Lung (tissue), 11 donors: ENCODE measurements at regions not wholly inside any gene's neighbourhood (a gene's known extent, or its start where the extent isn't known, plus 50 kb on each side); places are given as distances from the start of the nearest gene placed in this dataset.
A peak's percentile ranks its signal among the peaks of the same experiment; 100 is the strongest.

Experiments used
- ATAC-seq: fragments of 200-7000 bp; cut with Tn5 transposase; one replicate; pipeline ENCODE4 v1.9.1; 2020; ENCODE audit warnings: moderate number of reproducible peaks; ENCODE audit not compliant: insufficient read depth, low FRiP score
- DNase-seq, 3 donors: peaks; one replicate each; pipeline ENCODE4 v3.0.0-alpha.2; 2013 to 2017
- H3K27ac ChIP-seq, 2 donors: one replicate each; pipeline ENCODE4 v1.5.1; 2013; ENCODE audit warnings: mild to moderate bottlenecking in 2 of 2, moderate library complexity in 2 of 2, control low read depth in 1 of 2, inconsistent platforms in 1 of 2, low read depth in 1 of 2, low read length in 1 of 2
- H3K27me3 ChIP-seq, 3 donors: one replicate each; pipeline ENCODE4 v1.5.1; 2013; ENCODE audit warnings: low read length in 2 of 3; ENCODE audit not compliant: control insufficient read depth in 3 of 3, insufficient read depth in 3 of 3
- H3K36me3 ChIP-seq, 4 donors: one replicate each; pipeline ENCODE4 v1.5.1; 2013; ENCODE audit warnings: low read length in 4 of 4, mild to moderate bottlenecking in 1 of 4, moderate library complexity in 1 of 4; ENCODE audit not compliant: control insufficient read depth in 4 of 4, insufficient read depth in 4 of 4
- H3K4me1 ChIP-seq, 5 donors: one replicate each; pipeline ENCODE4 v1.5.1; 2013; ENCODE audit warnings: low read length in 5 of 5, mild to moderate bottlenecking in 2 of 5, moderate library complexity in 1 of 5; ENCODE audit not compliant: control insufficient read depth in 5 of 5, insufficient read depth in 5 of 5
- H3K4me3 ChIP-seq: one replicate; pipeline ENCODE4 v1.5.1; 2013; ENCODE audit warnings: mild to moderate bottlenecking, control low read depth, moderate library complexity
- H3K9ac ChIP-seq, 2 donors: one replicate each; pipeline ENCODE4 v1.5.1; 2013; ENCODE audit warnings: low read length in 2 of 2, control low read depth in 1 of 2; ENCODE audit not compliant: insufficient read depth in 1 of 2
- H3K9me3 ChIP-seq, 4 donors: one replicate each; pipeline ENCODE4 v1.5.1; 2013; ENCODE audit warnings: low read length in 3 of 4, mild to moderate bottlenecking in 1 of 4, moderate library complexity in 1 of 4; ENCODE audit not compliant: control insufficient read depth in 4 of 4, insufficient read depth in 3 of 4
- WGBS, 2 donors: extraction: QIAGEN DNeasy Blood & Tissue Kit; methylation state at CpG; one replicate each; pipeline ENCODE4 v1.1.7; 2013; 5-methylcytosine and 5-hydroxymethylcytosine counted together
- TF ChIP-seq, protein P1 (sequence below): IDR thresholded peaks from 2 replicates; pipeline ENCODE4 v1.5.1; 2012; ENCODE audit warnings: mild to moderate bottlenecking; ENCODE audit errors: control extremely low read depth, extremely low read depth
- donor health status: control.
- donor health status: control.
- donor health status: Bipolar disorder and iron deficiency.
- donor health status: healthy.
- donor health status: DM: yes; HTN: yes; CAD: no.

DNA sequence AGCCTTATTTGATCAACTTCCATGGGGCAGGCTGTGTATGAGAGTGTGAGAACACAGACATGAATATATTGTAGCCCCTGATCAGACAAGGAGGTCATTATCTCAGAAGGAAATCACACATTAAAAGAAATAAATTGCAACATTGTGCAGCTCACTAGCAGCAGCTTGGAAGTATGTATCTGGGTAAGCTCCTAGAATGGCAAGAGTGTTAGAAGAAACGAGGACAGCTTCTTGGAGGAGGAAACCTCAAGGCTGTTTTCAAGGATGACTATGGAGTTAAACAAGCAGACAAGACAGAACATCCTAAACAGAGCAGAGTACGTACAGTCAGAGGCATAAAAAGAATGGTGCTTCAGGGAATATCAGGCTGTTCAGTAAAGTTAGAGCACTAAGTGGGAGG is 511.0 kb downstream of the SLCO4C1 start:
- H3K9ac ChIP-seq: no peak overlapping the region
- ATAC-seq (no peak), DNase-seq (no peak)
- H3K36me3 ChIP-seq: no peaks in the 10 kb centered on the region
- peaks cover 0 to 3% (median 0%) of the 10 kb centered on the region in 5 donors for H3K4me1 ChIP-seq
- no peaks in the 10 kb centered on the region for H3K27me3 ChIP-seq
- no peaks in the 10 kb centered on the region for H3K9me3 ChIP-seq
- TF ChIP-seq, protein P1, sequence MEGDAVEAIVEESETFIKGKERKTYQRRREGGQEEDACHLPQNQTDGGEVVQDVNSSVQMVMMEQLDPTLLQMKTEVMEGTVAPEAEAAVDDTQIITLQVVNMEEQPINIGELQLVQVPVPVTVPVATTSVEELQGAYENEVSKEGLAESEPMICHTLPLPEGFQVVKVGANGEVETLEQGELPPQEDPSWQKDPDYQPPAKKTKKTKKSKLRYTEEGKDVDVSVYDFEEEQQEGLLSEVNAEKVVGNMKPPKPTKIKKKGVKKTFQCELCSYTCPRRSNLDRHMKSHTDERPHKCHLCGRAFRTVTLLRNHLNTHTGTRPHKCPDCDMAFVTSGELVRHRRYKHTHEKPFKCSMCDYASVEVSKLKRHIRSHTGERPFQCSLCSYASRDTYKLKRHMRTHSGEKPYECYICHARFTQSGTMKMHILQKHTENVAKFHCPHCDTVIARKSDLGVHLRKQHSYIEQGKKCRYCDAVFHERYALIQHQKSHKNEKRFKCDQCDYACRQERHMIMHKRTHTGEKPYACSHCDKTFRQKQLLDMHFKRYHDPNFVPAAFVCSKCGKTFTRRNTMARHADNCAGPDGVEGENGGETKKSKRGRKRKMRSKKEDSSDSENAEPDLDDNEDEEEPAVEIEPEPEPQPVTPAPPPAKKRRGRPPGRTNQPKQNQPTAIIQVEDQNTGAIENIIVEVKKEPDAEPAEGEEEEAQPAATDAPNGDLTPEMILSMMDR: no peak
- WGBS, 2 donors: 64 to 81% methylated on average over 2 of the region's 2 CpGs
- H3K27ac ChIP-seq: no peak overlapping the region
- no peak overlapping the region for H3K4me3 ChIP-seq

DNA sequence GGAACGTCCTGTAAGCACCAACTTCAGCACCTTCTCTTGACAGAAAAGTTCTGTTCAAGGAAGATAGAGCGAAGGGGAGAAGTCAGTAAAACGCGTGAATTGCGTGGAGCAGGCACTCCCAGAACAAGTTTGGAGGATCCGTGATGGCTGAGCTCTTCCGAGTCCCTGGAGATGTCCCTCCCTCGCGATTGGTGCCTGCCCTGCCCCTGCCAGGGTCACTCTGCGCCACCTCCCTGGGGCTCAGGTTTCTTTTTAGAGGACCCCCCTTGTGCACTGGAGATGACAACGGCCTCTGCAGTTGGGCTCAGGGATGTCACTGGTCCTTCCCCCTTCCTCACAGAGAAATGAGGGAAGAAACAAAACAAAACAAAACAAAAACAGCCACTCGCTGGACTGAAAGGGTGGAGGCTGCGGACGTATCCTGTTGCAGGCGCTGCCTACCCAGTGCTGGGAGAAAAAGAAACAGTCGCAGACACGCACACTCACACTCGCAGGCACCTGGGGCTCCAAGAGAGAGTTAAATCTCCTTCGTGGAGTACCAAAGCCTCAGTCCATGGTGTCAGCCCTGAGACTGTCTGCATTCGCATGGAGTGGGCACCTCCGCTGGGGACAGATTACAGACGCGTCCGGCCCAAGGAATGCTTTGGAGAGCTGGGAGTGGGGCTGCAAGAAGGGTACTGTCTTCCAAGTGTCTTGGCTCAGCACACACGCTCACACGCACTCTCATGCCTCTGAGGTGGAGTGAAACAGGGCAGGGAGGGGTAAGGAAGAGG is 512.7 kb downstream of the SLCO4C1 start:
- Histone ChIP-seq H3K4me3 (peak overlapping the region; percentile 1), H3K27me3 (no peaks in the 10 kb centered on the region), H3K9me3 (no peaks in the 10 kb centered on the region), H3K4me1 (peaks cover 0 to 3% (median 0%) of the 10 kb centered on the region in 5 donors), H3K9ac (peak overlapping the region; percentile 17 to 40), H3K27ac (no peak overlapping the region), H3K36me3 (no peaks in the 10 kb centered on the region)
- TF ChIP-seq, protein P1: no peak
- ATAC-seq (peak; percentile 19), DNase-seq (peak in 2 of 3 donors; percentile 24 to 41)
- WGBS, 2 donors: 38 to 66% methylated on average over 26 of the region's 26 CpGs

DNA sequence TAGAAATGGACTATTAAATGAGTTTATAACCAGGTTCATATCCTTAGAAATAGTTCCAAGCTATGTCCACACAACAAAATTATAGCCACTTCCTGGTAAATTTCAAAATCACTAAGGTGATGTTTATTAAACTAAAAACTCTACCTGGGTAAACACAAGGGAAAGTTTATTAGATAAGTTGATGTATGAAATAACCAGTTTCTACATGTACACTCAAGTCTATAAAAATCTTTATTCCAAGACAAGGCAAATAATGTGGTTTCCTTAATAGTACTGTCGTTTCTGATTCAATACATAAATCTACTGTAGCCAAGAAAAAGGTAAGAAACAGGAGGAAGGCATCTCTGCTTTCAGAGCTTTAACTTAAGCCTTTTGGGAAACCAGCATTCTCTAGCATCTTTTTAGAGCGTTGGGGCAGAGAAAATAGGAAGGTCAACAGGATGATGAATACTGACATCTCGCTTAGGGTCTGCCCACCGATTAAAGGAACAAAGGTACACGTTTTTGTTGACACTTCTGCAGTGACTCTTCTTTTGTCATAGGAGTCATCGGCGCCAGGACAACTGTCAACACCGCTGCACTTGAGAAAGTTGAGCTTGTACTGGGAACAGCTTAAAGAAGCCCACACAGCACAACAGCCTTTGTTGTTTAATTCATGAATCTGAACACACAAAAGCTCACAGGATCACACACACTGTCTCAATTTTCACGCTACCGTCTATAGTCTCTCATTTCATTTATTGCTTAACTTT is 513.6 kb downstream of the SLCO4C1 start:
- Histone ChIP-seq H3K9me3 (no peaks in the 10 kb centered on the region), H3K4me1 (peaks cover 0 to 3% (median 0%) of the 10 kb centered on the region in 5 donors), H3K27ac (no peak overlapping the region), H3K27me3 (no peaks in the 10 kb centered on the region), H3K4me3 (no peak overlapping the region), H3K9ac (no peak overlapping the region), H3K36me3 (no peaks in the 10 kb centered on the region)
- TF ChIP-seq, protein P1: no peak
- WGBS, 2 donors: 56 to 79% methylated on average over 10 of the region's 10 CpGs
- no peak for ATAC-seq
- no peak for DNase-seq
